HG03108 (cell line): ENCODE measurements at regions not wholly inside any gene's neighbourhood (a gene's known extent, or its start where the extent isn't known, plus 50 kb on each side); places are given as distances from the start of the nearest gene placed in this dataset.

Source experiments
- ATAC-seq: cut with Tn5 transposase; IDR thresholded peaks from one replicate; pipeline ENCODE4 v1.9.1; 2021; ENCODE audit warnings: moderate library complexity; ENCODE audit not compliant: unreplicated experiment

DNA sequence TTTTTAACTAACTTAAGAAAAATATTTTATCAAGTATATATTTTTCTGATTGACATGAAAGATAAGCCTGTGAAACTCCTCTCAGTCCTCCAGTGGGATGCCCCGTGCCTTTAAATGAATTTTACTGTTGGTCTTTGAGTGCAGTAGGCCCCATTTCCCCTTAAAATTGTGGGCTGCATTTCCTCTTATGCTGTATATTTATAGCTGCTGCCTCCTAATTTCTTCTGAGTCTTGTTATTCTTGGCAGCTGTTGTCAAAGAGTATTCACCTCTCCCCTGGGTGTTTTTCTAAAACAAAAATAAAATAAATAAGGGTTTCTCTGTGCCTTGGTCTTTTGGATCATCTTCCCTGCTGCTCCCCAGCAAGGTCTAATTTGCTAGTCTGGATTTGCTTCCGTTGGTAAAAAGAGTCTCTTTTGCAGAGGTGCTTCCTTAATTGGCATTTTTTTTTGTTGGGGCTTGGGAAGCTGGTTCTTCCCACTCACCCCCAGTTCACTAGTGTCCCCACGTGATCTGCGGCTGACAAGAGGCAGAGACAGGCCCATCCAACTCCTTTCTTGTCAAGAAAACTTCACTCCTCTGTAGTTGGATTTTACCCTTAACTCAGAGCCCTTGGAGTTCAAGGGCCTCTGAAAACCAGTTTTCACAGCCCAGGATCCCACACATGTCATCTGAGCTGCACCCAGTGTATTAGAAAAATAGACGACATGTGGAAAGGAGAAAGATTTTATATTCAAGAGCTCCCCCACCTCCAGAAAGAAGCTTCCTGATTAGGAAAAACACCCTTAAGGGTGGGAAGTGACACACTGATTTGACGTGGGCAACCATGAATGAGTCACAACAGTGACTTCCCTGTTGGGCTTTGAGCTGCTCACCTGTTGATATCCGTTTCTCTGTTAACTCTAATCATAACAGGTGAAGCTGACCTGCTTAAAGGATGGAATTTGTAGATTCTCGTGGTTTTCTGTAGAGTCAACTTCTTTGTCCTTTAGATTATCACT lies 431.5 kb downstream of the DCDC2C start:
- ATAC-seq = no peak

DNA sequence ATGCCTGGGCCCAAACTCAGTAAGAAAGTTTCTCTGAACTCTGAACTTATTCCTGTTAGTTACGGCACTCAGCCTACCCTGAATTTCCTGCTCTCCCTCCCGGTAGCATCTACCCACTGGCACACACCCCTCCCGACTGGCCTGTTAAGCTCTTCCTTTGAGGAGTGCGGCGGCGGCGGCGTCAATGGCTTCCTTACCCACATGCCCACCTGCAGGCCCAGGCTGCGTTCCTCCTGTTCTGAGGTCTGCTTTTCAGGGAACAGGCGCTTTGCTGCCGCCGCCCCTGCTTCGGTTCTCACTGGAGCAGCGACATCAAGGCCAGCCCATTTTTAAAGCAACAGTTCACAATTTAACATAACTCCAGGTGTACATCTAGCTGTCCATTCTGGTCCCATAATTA lies 432.4 kb downstream of the DCDC2C start:
- no peak for ATAC-seq

GRCh38 chr2:4139316-4139715 lies 435.9 kb downstream of the DCDC2C start:
- ATAC-seq = no peak

- no peak for ATAC-seq
Observed at GRCh38 chr2:4139731-4140130, 436.4 kb downstream of the DCDC2C start.

DNA sequence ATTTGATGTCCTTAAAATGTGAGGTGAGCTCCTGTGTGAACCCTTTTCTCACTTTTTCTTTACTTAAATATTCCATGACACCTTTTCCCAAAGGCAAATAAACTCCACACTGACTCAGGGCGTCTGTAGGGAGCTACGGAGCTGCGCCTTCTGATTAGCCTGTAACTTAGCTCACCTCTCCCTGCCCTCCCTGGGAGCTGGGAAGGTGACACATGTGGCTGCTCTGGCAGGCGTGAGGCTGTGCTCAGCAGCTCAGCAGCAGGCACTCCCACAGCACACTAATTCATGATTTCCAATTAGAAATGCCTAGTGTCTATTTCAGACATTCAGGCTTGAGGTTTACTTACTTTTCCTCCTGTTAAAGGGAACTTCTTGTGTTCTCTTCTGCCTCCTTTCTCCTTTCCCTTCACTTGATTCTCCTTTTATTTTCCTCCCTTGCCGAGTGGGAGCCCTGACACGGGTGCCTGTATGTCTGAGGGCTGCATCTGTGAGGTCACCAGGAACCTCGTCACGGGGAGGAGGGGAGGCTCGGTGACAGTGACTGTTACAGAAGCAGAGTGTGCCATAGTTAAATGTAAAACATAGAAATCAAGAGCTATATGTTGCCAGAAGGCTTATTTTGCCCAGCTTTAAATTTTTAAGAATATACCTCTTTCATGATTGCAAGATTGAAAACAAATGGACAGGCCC lies 437.1 kb downstream of the DCDC2C start:
- no peak for ATAC-seq

- ATAC-seq = no peak
Observed at GRCh38 chr2:4144731-4145130, 441.4 kb downstream of the DCDC2C start.

DNA sequence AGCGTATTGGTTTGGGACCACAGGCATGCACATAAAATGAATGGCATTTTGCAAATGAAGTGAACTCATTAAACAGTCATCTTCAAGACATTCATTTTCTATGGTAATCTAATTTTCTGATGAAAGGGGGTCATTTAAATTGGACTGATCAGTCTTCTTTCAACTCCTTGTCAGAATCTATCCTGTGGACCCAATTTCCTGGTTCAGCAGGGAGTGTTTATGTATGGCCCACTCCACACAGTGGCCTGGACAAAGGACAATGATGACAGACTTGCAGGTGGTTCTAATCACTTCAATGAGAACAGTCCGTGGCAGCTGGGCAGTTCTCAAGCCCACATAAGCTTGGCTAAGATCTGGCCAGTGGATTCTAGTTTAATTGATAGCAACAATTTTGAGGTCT lies 448.1 kb downstream of the DCDC2C start:
- ATAC-seq = no peak

DNA sequence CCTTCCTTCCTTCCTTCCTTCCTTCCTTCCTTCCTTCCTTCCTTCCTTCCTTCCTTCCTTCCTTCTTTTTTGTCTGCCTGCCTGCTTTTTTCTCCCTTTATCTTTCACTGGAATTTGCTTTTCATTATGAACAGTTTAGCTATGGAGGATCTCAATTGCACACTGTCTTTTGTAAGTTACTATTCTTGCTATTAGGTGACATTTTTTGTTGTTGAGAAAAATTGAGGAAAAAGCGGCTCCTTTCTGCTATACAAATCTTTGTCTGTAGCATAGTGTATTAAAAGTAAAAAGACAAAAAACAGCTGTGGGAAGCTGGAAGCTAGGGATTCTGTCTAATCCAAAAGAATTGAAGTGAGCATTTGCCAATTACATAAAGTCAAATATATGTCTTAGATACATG lies 448.7 kb downstream of the DCDC2C start:
- no peak for ATAC-seq

GRCh38 chr2:4168834-4169233 lies 465.5 kb downstream of the DCDC2C start:
- ATAC-seq = no peak

- no peak for ATAC-seq
Observed at GRCh38 chr2:4174796-4175195, 471.4 kb downstream of the DCDC2C start.

DNA sequence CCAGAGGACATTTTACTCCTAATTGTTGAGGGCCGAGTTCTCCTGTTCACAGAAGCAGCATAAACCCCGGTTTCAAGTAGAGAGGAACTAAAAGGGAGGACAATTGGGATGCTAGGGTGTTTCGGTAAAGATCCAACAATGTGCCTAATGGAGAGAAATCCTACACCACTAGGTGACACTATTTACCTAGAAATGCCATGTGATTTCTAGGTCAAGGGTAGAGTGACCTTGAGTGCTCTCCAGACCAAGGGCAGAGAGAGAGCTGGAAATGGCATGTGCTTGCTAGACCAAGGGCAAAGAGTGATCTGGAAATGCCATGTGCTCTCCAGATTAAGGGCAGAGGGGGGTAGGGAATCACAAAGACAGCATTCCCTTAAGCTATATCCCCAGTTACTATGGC lies 472.0 kb downstream of the DCDC2C start:
- ATAC-seq = no peak

DNA sequence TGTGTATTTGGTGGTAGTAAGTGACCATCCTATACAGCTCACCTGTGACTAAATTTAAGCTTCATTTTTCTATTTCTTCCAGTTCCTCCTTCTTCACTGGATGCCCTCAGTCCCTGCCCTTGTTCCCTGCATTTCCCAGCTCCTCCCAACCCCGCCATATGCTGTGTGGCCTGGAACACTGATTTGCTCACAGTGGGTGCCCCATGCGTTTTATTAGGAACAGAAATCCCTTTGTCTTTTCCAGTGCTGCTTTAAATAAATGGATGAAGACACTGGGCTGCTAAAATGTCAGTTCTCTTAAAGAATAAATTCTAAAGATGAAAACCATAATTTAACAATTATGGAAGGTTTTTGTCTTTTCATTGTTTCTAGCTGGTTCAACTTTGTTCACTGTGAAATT lies 477.3 kb downstream of the DCDC2C start:
- no peak for ATAC-seq

GRCh38 chr2:4181062-4181461 lies 477.7 kb downstream of the DCDC2C start:
- no peak for ATAC-seq

DNA sequence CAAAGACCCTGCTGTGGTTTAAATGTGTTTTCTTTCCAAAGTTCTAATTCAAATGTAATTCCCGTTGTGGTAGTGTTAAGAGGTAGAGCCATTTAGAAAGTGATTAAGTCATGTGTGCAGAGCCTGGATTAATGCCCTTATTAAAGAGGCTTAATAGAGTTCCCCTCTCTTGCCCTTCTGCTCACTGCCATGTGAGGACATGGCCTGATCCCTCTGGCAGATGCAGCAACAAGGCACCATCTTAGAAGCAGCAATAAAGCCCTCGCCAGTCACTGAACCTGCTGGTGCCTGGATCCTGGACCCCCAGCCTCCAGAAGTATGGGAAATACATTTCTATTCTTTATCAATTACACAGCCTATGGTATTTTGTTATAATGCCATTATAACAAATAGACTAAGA lies 485.2 kb downstream of the DCDC2C start:
- no peak for ATAC-seq

DNA sequence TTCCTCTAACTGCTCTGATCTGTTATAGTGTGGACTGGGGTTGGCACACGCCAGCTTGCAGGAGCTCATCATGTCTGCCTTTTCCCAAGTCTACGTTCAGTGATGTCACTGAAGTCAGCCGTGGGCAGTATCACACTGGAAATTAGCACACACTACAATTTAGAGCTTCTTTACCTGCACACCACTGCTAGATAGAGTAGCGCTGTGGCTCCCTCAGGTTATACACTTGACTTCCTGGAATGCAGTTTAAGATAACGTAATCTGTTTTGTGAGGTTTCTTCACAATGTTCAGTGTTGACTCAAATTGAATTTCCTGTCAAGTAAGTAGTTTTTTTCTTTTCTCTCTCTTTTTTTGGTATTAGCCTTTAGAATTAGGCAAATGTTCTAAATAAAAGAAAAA lies 487.2 kb downstream of the DCDC2C start:
- ATAC-seq = no peak

GRCh38 chr2:4192119-4192518 lies 488.7 kb downstream of the DCDC2C start:
- ATAC-seq = no peak

DNA sequence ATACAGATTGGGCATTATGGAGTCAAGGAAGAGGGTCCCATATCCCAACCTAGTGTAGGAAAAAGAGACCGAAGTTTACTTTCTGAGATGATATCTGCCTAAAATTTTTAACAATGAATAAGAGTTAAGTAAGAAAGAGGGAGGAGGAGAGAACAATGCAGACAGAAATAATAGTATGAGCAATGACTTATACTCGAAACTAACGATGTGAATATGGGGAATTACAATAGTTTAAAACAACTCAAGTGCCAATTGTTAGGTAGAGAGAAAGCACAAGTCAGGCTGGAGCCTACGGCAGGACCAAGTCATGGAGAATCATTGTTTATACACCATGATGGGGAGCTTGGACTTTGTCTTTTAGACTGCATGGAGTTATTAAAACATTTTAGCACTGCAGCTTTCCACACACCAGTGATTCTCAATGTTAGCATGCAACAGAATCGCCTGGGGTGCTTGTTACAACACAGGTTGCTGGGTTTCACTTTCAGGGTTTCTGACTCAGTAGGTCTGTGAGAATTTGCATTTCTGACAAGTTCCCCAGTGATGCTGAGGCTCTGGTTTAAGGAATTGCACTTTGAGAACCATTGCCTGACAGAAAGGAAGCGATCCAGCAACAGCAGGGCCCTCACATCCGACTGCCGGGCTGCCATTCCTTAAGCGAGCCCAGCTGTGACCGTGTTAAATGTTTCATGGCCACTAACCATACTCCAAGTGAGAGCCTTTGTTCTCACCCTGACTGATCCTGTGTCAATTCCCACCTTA lies 511.2 kb downstream of the DCDC2C start:
- ATAC-seq = no peak

- ATAC-seq = no peak
Observed at GRCh38 chr2:4217737-4218136, 514.4 kb downstream of the DCDC2C start.

- ATAC-seq = no peak
Observed at GRCh38 chr2:4219101-4219500, 515.7 kb downstream of the DCDC2C start.

- ATAC-seq = no peak
Observed at GRCh38 chr2:4219571-4219970, 516.2 kb downstream of the DCDC2C start.

DNA sequence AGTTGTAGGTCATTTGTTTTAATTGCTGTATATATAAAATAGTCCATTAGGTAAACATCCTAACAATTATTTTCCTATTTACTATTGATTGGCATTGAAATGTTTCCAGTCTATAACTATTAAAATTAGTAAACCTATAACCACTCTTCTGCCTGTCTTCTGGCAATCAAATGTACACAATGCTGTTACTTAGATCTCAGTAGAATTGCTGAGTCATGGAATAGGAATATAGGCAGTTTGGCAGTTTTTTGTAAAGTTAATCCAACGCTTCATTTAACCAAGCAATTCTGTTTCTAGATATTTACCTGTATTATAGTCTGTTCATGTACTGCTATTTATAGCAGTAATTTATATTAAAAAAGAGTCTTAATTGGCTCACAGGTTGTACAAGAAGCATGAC lies 518.1 kb downstream of the DCDC2C start:
- no peak for ATAC-seq
